Effector memory CD4-positive, alpha-beta T cell (primary cell): ENCODE measurements at regions not wholly inside any gene's neighbourhood (a gene's known extent, or its start where the extent isn't known, plus 50 kb on each side); places are given as distances from the start of the nearest gene placed in this dataset.

Experiments
- DNase-seq, 3 donors: peaks; one replicate each; pipeline ENCODE4 v3.0.0-alpha.2; 2020
- H3K27ac ChIP-seq: 2 replicates; pipeline ENCODE4 v1.7.0; 2013; ENCODE audit warnings: mild to moderate bottlenecking, low read length, moderate library complexity; ENCODE audit not compliant: insufficient read depth, poor library complexity, severe bottlenecking
- H3K27me3 ChIP-seq: replicated peaks from 2 replicates; pipeline ENCODE4 v1.7.0; 2013; ENCODE audit warnings: mild to moderate bottlenecking, low read length; ENCODE audit not compliant: insufficient read depth, control insufficient read depth, poor library complexity, severe bottlenecking
- H3K36me3 ChIP-seq: 2 replicates; pipeline ENCODE4 v1.7.0; 2013; ENCODE audit warnings: mild to moderate bottlenecking, low read length, moderate library complexity; ENCODE audit not compliant: control insufficient read depth, insufficient read depth
- H3K4me1 ChIP-seq: 2 replicates; pipeline ENCODE4 v1.7.0; 2013; ENCODE audit warnings: low read length, mild to moderate bottlenecking; ENCODE audit not compliant: control insufficient read depth, insufficient read depth, poor library complexity, severe bottlenecking
- H3K4me3 ChIP-seq: 2 replicates; pipeline ENCODE4 v1.7.0; 2013; ENCODE audit warnings: low read length, low read depth, mild to moderate bottlenecking; ENCODE audit not compliant: insufficient read depth, poor library complexity, severe bottlenecking
- H3K9me3 ChIP-seq: 2 replicates; pipeline ENCODE4 v1.7.0; 2013; ENCODE audit warnings: mild to moderate bottlenecking, low read length, moderate library complexity; ENCODE audit not compliant: control insufficient read depth

- H3K27ac ChIP-seq: no peak overlapping the region
- no peak for DNase-seq
- H3K27me3 ChIP-seq: no peaks in the 10 kb centered on the region
- no peak overlapping the region for H3K4me3 ChIP-seq
- peaks cover 4% of the 10 kb centered on the region for H3K4me1 ChIP-seq
- H3K36me3 ChIP-seq: no peaks in the 10 kb centered on the region
- H3K9me3 ChIP-seq: no peaks in the 10 kb centered on the region
These were observed 509.6 kb downstream of the VRK1 start for GRCh38 chr14:97306760-97307246.

DNA sequence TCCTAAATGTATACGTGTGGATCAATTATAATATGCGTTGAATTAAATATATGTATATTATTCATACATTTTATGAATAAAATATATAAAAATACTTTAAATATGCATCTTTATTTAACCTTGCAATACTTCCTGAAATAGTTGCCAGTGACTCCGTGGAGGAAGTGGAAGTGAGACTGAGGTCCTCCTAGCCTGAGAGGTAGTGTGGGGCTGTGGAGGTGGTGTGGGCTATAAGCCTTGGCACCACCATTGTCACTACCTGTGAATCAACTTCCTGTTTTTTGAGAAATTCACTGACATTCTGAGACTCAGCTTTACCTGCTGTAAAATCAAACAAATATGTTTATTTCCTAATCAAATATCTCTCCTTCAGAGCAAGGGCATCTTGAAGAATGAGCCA, 514.2 kb downstream of the VRK1 start:
- Histone ChIP-seq H3K4me1 (peaks cover 5% of the 10 kb centered on the region), H3K9me3 (no peaks in the 10 kb centered on the region), H3K27ac (no peak overlapping the region), H3K4me3 (no peak overlapping the region), H3K36me3 (no peaks in the 10 kb centered on the region), H3K27me3 (no peaks in the 10 kb centered on the region)
- DNase-seq: no peak

GRCh38 chr14:97312910-97313309, 515.7 kb downstream of the VRK1 start:
- no peak overlapping the region for H3K4me3 ChIP-seq
- no peak overlapping the region for H3K27ac ChIP-seq
- DNase-seq: no peak
- no peaks in the 10 kb centered on the region for H3K36me3 ChIP-seq
- H3K4me1 ChIP-seq: peaks cover 5% of the 10 kb centered on the region
- no peaks in the 10 kb centered on the region for H3K27me3 ChIP-seq
- H3K9me3 ChIP-seq: no peaks in the 10 kb centered on the region

DNA sequence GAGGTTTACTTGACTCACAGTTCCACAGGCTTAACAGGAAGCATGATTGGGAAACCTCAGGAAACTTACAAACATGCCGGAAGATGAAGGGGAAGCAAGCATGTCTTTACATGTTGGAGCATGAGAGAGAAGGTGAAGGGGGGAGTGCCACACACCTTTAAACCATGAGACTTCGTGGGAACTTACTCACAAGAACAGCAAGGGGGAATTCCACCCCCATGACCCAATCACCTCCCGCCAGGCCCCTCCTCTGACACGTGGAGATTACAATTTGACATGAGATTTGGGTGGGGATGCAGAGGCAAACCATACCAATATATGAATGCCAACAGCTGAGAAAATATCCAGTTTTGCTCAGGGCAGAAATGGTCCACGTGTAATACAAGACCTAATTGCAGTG, 518.6 kb downstream of the VRK1 start:
- peaks cover 5% of the 10 kb centered on the region for H3K4me1 ChIP-seq
- no peak overlapping the region for H3K27ac ChIP-seq
- no peak overlapping the region for H3K4me3 ChIP-seq
- no peaks in the 10 kb centered on the region for H3K36me3 ChIP-seq
- no peaks in the 10 kb centered on the region for H3K27me3 ChIP-seq
- H3K9me3 ChIP-seq: no peaks in the 10 kb centered on the region
- no peak for DNase-seq

DNA sequence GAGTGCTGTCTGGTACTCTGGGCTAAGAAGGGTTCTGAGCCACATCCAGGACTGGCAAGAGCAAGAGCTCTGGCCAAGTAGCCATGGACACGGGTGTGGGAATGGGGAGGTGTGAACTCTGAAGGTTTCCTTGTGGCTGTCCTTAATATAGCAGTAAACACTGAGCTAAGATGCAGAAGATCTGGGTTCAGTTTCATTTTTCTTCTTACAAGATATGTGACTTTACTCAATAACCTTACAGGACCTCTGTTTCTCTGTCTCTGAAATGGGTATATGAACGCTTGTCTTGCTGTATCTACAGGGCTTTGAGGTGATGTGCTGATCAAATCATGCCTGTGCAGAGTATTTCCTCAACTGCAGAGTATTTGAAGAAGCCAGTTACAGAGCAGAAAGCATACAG, 521.2 kb downstream of the VRK1 start:
- Histone ChIP-seq H3K4me1 (no peaks in the 10 kb centered on the region), H3K36me3 (no peaks in the 10 kb centered on the region), H3K4me3 (no peak overlapping the region), H3K27me3 (no peaks in the 10 kb centered on the region), H3K27ac (no peak overlapping the region), H3K9me3 (no peaks in the 10 kb centered on the region)
- DNase-seq: no peak

DNA sequence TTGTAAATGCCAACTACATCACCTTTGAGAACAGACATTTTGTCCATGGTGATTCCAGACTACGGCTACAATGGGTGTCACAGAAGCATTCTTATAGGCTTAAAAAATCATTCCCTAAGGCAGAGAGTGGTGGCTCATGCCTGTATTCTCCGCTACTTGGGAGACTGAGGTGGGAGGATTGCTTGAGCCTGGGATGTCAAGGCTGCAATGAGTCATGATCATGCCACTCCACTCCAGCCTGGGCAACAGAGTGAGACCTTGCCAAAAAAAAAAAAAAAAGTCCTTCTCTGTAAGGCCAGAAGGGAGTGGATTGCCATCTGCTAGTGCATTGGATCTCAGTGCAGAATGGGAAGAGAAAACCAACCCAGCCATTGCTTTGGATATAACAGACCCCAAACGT, 522.5 kb downstream of the VRK1 start:
- Histone ChIP-seq H3K9me3 (no peaks in the 10 kb centered on the region), H3K4me1 (no peaks in the 10 kb centered on the region), H3K27me3 (no peaks in the 10 kb centered on the region), H3K27ac (no peak overlapping the region), H3K4me3 (no peak overlapping the region), H3K36me3 (no peaks in the 10 kb centered on the region)
- DNase-seq: no peak

DNA sequence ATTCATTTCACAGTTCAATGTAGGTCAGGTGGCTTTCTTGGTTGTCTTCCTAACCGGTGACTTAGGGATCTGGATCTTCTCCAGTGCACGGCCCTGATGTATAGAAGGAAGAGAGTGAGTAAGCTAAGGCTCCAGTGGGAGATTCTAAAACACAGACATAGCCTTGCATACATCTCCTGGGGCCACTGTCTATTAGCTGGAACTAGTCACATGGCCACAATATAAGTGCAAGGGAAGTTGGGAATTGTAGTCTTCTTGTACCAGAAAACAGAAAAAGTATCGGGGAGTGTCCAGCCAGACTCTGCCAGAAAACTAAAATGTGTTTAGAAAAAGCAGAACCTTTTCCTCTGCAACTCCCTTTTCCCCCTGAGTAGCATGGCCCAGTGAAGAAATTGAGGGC, 531.6 kb downstream of the VRK1 start:
- H3K4me3 ChIP-seq: no peak overlapping the region
- no peaks in the 10 kb centered on the region for H3K9me3 ChIP-seq
- no peaks in the 10 kb centered on the region for H3K36me3 ChIP-seq
- H3K27me3 ChIP-seq: no peaks in the 10 kb centered on the region
- DNase-seq: no peak
- no peak overlapping the region for H3K27ac ChIP-seq
- peaks cover 11% of the 10 kb centered on the region for H3K4me1 ChIP-seq

DNA sequence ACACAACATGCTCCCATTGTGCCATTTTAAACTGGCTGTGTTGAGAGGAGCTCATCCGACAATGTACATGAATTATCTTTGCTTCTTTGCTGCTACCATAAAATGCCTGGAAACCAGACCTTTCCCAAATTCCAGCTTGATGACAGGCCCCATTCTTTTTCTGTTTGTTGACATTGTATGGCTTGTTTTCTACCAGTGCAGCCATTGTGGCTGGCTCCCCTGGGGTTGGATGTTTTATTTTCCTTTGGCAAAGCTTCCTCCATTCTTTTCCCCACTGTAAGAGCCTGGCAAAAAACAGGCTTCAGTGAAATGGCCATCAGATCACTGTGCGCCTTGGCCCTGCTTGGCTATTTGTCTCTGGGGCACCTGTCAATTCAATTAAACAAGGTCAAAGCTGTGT, 532.5 kb downstream of the VRK1 start:
- H3K27ac ChIP-seq: no peak overlapping the region
- no peak for DNase-seq
- no peaks in the 10 kb centered on the region for H3K9me3 ChIP-seq
- peaks cover 11% of the 10 kb centered on the region for H3K4me1 ChIP-seq
- no peak overlapping the region for H3K4me3 ChIP-seq
- H3K27me3 ChIP-seq: no peaks in the 10 kb centered on the region
- no peaks in the 10 kb centered on the region for H3K36me3 ChIP-seq

GRCh38 chr14:97331058-97331457, 533.9 kb downstream of the VRK1 start:
- Histone ChIP-seq H3K4me3 (no peak overlapping the region), H3K27ac (no peak overlapping the region), H3K4me1 (peaks cover 11% of the 10 kb centered on the region), H3K27me3 (no peaks in the 10 kb centered on the region), H3K9me3 (no peaks in the 10 kb centered on the region), H3K36me3 (no peaks in the 10 kb centered on the region)
- no peak for DNase-seq

DNA sequence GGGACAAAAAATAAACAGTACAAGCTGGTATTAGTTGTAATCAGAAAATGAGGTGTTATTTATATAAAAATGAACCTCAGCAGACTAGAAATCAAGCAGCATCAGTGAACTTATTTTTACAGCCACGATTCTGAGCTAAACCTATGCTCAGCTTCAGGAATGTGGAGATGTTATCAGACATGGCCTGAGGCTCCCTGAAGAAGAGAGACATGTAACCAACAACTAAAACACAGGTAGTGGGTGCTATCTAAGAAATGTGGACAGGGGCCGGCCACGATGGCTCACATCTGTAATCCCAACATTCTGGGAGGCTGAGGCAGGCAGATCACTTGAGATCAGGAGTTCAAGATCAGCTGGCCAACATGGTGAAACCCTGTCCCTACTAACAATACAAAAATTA, 534.3 kb downstream of the VRK1 start:
- no peaks in the 10 kb centered on the region for H3K36me3 ChIP-seq
- peaks cover 11% of the 10 kb centered on the region for H3K4me1 ChIP-seq
- H3K4me3 ChIP-seq: no peak overlapping the region
- no peak for DNase-seq
- no peak overlapping the region for H3K27ac ChIP-seq
- no peaks in the 10 kb centered on the region for H3K9me3 ChIP-seq
- no peaks in the 10 kb centered on the region for H3K27me3 ChIP-seq

DNA sequence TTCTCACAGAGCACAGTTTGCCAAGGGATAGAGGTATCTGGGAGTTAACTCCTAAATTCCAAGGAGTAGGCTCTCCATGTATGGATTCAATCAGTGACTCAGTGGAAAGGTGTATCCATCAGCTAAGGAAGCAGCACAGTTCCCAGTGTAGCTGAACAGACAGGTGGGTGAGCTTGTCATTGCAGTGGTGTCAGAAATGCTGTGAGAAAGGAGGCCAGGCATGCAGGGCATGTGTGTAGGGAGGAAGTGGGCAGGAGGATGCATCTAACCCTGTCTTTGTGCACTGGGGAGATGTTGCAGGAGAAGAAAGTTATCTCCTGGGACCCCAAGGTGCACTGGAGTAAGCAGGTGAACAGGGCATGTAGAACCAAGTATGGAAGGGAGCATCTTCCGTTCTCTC, 539.0 kb downstream of the VRK1 start:
- Histone ChIP-seq H3K4me3 (no peak overlapping the region), H3K27ac (no peak overlapping the region), H3K9me3 (no peaks in the 10 kb centered on the region), H3K36me3 (no peaks in the 10 kb centered on the region), H3K27me3 (no peaks in the 10 kb centered on the region), H3K4me1 (peaks cover 11% of the 10 kb centered on the region)
- no peak for DNase-seq
